Femur (tissue), 1 donor: ENCODE measurements at regions not wholly inside any gene's neighbourhood (a gene's known extent, or its start where the extent isn't known, plus 50 kb on each side); places are given as distances from the start of the nearest gene placed in this dataset.
"Not testable (repeated sequence)": the region's sequence is repeated elsewhere in the genome, so short reads cannot be mapped to it uniquely, and the experiment has no call there.

ENCODE experiments used
- DNase-seq: peaks from one replicate; pipeline ENCODE4 v3.0.0-alpha.2; 2017

DNA sequence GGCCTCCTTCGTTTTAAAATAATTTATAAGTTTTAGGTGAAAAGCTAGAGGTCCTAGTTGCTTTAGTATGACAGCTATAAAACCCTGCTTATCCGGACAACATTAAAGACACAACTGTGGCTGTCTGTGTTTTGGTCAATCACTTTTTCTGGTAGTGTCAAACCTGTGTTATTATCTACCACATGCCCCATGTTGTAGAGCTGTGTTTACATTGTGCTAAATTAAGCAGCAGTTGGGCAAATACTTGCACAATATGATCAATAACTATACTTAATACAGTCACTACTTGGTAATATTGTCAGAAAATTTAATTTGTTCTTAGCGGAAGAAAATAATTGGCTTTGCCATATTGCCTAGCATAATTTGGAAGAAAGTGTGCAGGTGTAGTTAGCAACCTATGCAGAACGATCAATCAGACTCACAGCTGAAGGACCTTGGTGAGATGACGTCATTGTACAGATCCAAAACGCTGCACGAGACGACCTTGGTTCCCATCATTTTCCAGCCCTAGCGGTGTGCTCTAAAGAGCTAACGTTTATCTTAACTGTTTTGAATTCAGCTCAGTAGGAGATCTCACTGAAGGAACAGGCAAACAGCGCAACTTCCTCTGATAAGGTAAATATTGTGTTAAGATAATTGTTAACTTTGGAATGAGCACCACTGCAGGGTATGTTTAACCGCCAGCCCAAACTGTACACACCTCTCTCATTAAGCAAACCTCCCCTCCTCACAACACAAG, 476.6 kb downstream of the IRS2 start:
- DNase-seq: no peak

DNA sequence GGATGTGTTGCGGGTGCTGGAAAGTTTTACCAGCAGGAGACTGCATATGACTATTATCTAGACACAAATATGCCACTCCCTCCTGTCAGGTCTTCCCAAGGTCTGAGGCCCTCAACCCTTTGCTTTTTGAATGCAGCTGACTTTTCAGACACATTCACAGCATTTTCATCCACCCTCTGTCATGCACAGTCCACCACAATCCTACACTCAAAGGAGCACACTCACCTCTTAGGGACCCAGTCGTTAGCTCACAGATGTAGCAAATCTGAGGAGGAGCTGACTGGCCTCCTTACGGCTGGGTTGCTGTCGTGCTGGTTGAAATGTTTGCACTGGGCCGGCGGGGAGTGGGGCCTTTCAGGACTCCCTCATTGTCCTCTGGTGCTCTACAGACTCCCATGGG, 479.4 kb downstream of the IRS2 start:
- DNase-seq: no peak

- DNase-seq: no peak
Measured at GRCh38 chr13:109301726-109302125, 484.7 kb downstream of the IRS2 start.

GRCh38 chr13:109301276-109301675, 485.1 kb downstream of the IRS2 start:
- no peak for DNase-seq

GRCh38 chr13:109297628-109298027, 488.8 kb downstream of the IRS2 start:
- DNase-seq: no peak

DNA sequence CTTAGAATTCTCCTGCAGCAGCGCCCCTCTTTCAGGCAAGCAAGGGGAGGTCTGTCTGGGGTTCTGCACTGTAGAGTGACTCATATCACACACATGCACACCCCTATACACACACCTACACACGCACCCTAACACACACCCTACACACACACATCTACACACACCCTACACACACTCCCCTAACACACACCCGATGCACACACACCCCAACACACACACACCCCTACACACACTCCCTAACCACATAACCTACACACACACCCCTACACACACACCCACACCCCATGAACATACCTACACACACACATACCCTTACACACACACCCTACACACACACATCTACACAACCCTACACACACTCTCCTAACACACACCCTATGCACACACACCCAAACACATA, 493.2 kb downstream of the IRS2 start:
- DNase-seq: no peak

DNA sequence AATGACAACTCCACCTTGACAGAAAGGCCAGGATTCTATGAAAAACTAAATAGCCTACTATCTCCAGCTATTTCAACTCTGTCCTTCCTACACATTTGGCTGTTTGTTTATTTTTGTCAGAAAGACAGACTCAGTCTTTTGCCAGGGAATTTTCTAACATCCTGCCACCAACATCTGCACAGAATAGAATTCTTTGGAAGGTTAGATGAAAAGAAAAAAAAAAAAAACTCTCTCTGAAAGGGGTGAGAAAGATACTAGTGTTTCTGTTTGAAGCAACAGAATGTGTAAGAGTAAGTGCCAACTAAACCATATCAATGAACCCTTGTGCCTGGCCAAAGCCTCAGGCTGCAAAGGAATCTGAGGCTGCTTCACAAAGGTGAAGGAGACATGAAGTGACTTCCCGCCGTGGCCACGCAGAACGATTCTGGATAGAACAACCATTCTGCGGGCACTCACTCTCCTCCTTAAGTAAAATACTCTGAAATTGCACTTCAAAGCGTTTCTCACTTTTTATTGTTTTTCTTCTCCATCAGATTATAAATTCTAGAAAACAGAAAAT, 498.2 kb downstream of the IRS2 start:
- no peak for DNase-seq

DNA sequence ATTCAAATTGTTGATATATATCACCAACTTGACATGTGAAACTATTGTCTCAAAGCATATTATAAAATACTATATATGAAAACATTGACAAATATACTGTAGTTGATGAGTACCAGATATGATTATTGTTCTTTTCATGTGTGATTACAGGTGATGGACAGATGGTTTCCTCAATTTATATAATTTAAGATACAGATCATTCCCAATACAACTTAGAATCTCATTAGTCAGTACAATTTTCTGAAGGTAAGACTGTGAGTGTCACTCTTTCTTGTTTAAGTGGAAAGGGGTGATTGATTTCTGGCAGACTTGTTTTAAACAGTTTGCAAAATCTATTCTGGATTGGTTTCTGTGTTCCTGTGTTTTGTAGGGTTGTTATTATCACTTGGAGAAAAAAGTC, 498.8 kb downstream of the IRS2 start:
- DNase-seq: no peak

GRCh38 chr13:109285586-109285985, 500.8 kb downstream of the IRS2 start:
- DNase-seq: no peak

- no peak for DNase-seq
Measured at GRCh38 chr13:109281903-109282635, 504.3 kb downstream of the IRS2 start.

DNA sequence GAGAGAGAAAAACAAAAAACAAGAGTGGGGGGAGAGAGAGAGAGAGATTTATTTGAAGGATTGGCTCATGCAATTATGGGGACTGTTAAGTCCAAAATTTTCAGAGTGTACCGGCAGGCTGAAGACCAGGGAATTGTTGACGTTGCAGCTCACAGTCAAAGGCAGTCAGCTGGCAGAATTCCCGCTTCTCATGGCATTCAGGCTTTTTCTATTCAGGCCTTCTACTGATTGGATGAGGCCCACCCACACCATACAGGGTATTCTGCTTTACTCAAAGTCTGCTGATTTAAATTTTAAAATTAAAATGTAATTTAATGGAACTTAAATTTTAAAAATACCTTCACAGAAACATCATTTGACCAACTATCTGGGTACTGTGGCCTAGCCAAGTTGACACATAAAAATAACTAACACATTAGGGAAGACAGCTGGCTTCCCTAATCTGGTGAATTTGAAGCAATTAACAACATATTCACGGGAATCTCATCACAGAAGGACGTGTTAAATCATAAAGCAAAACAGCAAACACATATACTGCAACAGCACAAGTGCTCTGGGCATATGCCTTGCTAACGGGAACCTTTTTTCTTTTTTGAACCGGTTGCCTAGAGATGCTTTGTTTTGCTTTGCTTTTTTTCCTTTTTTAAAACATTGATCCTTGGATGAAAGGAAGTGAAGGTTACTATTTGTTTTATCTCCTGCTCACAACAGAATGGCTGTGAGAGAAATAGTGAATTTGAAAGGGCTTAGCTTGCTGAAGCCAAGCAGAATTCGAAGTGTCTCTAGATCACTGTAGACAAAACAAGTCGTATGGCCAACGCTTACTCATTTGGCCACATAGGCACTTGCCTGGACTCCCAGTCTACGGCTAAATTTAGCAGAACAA, 505.1 kb downstream of the IRS2 start:
- no peak for DNase-seq

- DNase-seq: no peak
Measured at GRCh38 chr13:109276261-109276660, 510.1 kb downstream of the IRS2 start.

DNA sequence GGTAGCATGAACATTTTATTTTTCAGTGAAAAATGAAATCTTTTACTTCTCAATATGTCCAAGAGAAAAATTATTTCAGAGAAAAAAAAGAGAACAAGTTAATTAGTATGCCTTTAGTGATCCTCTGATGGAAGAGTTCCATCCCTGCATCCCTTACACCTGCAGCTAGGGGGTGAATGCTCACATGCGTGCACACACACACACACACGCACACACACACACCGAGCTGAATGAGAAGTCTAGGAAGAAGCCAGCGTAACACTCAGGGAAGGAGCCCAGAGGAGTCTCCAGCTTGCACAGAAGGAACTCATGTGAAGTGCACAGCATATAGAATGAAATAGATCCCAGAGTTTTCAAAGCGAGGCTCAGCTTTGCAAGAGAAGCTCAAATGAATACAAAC, 510.5 kb downstream of the IRS2 start:
- no peak for DNase-seq

DNA sequence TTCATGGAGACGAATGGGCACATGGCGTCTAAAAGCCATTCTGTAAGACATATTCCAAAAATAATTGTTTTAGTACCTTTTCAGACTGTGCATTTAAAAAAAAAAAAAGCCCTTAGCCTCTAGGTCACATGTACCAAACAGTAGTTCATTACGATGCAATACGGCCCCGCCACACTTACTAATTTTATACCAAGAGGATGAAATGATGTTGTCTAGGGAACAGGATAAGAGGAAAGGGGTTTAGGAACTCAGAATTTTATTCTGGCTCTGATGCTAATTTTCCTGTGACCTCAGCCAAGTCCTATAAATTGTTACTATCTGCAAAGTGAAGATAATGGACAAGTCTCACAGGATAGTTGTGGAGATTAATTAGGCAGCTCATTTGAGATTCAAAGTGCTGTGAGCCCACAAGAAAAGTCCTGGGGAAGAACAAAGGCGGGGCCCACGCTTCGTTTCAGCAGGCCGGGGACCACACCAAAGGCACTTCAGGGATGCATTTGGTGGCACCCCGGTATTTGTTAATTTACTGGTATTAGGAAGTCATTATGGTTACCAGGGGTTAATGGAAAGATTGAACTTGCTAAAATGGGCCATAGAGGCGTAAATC, 511.1 kb downstream of the IRS2 start:
- no peak for DNase-seq

DNA sequence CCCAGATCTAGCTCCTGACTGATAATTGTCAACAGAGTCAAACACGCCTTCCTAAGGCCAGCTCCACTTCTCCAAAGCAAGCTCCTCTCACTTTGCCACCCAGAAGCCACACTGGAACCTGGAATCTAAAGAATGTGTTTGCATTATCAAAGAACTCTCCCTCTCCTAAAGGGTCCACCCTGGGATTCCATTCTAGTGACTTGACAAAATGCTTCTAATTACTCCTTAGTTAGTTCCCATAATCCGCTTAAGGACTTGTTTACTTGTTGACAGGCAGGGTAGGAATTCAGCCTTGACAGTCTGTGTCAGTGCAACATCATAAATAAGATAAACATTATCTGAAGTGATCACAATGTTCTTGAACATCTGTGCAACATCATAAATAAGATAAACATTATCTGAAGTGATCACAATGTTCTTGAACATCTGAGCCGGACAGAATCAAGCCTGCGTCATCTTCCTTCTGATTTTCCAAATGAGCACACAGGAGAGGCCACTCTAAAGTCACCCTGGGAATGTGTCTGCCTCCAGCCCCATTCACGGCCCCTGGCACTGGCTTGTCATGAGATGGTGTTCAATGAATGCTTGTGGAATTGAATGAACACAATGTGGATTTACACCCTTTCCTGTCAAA, 512.1 kb downstream of the IRS2 start:
- no peak for DNase-seq

GRCh38 chr13:109273326-109273751, 513.0 kb downstream of the IRS2 start:
- DNase-seq: no peak

- no peak for DNase-seq
Measured at GRCh38 chr13:109272595-109273325, 513.6 kb downstream of the IRS2 start.

- DNase-seq: no peak
Measured at GRCh38 chr13:109271555-109272541, 514.5 kb downstream of the IRS2 start.

GRCh38 chr13:109271061-109271460, 515.3 kb downstream of the IRS2 start:
- DNase-seq: no peak

DNA sequence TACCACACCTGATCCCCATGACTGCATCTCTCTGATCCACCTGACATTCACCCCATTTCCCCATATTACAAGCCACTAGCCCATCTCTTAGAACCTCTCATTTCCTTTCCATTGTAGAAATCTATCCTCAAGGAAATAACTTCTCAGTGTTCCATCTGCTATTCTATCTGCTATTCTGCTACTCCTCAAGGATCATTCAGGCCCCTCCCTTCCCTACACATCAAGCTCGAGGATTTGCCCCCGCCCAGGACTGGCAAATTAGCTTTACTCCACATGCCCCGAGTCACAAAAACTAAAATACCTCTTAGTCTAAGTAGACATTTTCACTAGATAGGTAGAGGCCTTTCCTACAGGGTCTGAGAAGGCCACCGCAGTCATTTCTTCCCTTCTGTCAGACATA, 517.0 kb downstream of the IRS2 start:
- DNase-seq: not testable (repeated sequence)
